Osteoblast (primary cell): ENCODE measurements at regions not wholly inside any gene's neighbourhood (a gene's known extent, or its start where the extent isn't known, plus 50 kb on each side); places are given as distances from the start of the nearest gene placed in this dataset.

Source experiments
- DNase-seq: peaks from one replicate; pipeline ENCODE4 v3.0.0; 2011; ENCODE audit warnings: low spot score, mixed read lengths; ENCODE audit not compliant: insufficient read length; ENCODE audit errors: missing footprints
- H2AFZ ChIP-seq: 2 replicates; pipeline ENCODE4 v1.6.0; 2011; ENCODE audit warnings: mild to moderate bottlenecking, low read length
- H3K27ac ChIP-seq: 2 replicates; pipeline ENCODE4 v1.5.1; 2011; ENCODE audit warnings: mild to moderate bottlenecking, low read depth, low read length, moderate library complexity
- H3K27me3 ChIP-seq: 2 replicates; pipeline ENCODE4 v1.6.0; 2012; ENCODE audit warnings: mild to moderate bottlenecking, control low read depth, inconsistent platforms, low read length, moderate library complexity; ENCODE audit not compliant: insufficient read depth
- H3K36me3 ChIP-seq: 2 replicates; pipeline ENCODE4 v1.5.1; 2011; ENCODE audit warnings: mild to moderate bottlenecking, low read length, control low read depth, moderate library complexity; ENCODE audit not compliant: insufficient read depth
- H3K4me1 ChIP-seq: 2 replicates; pipeline ENCODE4 v1.5.1; 2011; ENCODE audit warnings: mild to moderate bottlenecking, low read length, control low read depth, moderate library complexity; ENCODE audit not compliant: insufficient read depth
- H3K4me2 ChIP-seq: 2 replicates; pipeline ENCODE4 v1.6.0; 2011; ENCODE audit warnings: mild to moderate bottlenecking, low read length; ENCODE audit not compliant: insufficient read depth
- H3K4me3 ChIP-seq: fragments of 200-600 bp; sonication (generic); 3 replicates; pipeline ENCODE4 v1.5.1; 2012; ENCODE audit warnings: mild to moderate bottlenecking, low read length, inconsistent platforms; ENCODE audit not compliant: insufficient read depth
- H3K79me2 ChIP-seq: 2 replicates; pipeline ENCODE4 v1.6.0; 2012; ENCODE audit warnings: mild to moderate bottlenecking, low read length, control low read depth, inconsistent platforms; ENCODE audit not compliant: insufficient read depth
- H3K9me3 ChIP-seq: 2 replicates; pipeline ENCODE4 v1.5.1; 2011; ENCODE audit warnings: low read depth, low read length, control low read depth
- H4K20me1 ChIP-seq: 2 replicates; pipeline ENCODE4 v1.6.0; 2012; ENCODE audit warnings: mild to moderate bottlenecking, low read length, control low read depth; ENCODE audit not compliant: insufficient read depth
- TF ChIP-seq, protein P1 (sequence below): IDR thresholded peaks from 2 replicates; pipeline ENCODE4 v1.5.1; 2011; ENCODE audit warnings: mild to moderate bottlenecking, low read depth, low read length, moderate library complexity; ENCODE audit errors: extremely low read depth

DNA sequence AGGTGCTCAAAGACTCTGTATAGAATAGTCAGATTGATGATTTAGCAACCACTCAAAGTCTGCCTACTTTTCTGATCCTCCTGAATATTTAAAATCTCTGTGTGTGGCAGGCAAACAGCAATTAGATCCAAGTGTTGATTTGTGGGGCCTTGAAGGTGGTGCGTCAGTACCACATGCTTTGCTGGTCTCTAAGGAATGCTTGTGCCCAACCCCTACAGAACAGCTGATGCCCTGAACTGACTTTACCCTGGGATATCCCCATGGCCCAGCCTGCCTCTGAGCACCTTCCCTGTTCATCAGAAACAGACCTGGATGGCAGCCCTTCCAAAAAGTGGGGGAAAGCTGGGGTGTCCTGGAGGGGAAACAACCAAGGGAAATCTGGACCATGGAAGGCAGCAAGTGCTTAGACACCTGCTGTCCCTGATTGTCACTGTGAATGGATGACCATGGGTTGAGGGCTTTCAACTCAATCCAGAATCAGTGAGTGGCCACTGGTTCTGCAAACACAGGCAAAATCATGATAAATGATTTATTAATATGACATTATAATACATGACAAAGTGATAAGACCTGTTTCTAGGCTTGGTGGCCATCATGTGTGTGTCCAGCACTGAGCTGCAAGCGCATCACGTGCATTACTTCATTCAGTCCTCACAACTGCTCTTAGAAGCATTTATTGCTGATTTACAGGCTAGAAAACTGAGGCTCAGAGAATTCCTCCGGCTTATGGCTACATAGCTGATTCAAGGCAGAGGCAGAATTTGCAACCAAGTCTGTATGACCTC is 76.1 kb upstream of the TPM1 start:
- no peak overlapping the region for H3K27ac ChIP-seq

DNA sequence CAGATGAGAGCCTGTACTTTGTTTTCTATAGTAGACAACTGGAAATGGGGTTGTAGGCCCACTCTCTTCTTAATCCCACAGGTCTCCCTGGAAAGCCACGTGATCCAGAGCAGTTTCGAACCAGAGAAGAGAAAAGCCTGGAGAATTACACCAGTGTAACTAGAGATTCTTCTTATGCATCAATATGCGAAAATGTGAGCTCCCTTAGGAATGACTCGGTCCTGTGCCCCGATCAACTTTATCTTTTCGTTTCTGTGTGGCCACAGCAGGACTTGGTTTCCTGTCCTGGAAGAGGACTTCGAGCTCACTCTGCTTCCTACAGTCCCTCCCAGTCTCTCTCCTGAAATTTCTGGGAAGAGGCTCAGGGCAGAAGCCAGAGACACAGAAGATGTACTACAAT is 73.8 kb upstream of the TPM1 start:
- no peak overlapping the region for H3K4me2 ChIP-seq
- no peaks in the 10 kb centered on the region for H4K20me1 ChIP-seq
- no peak overlapping the region for H3K4me3 ChIP-seq
- no peaks in the 10 kb centered on the region for H3K79me2 ChIP-seq
- peaks cover 10% of the 10 kb centered on the region for H3K4me1 ChIP-seq
- no peaks in the 10 kb centered on the region for H3K36me3 ChIP-seq
- peak overlapping the region; percentile 63 for H2AFZ ChIP-seq
- no peaks in the 10 kb centered on the region for H3K9me3 ChIP-seq
- DNase-seq = no peak
- TF ChIP-seq, protein P1, sequence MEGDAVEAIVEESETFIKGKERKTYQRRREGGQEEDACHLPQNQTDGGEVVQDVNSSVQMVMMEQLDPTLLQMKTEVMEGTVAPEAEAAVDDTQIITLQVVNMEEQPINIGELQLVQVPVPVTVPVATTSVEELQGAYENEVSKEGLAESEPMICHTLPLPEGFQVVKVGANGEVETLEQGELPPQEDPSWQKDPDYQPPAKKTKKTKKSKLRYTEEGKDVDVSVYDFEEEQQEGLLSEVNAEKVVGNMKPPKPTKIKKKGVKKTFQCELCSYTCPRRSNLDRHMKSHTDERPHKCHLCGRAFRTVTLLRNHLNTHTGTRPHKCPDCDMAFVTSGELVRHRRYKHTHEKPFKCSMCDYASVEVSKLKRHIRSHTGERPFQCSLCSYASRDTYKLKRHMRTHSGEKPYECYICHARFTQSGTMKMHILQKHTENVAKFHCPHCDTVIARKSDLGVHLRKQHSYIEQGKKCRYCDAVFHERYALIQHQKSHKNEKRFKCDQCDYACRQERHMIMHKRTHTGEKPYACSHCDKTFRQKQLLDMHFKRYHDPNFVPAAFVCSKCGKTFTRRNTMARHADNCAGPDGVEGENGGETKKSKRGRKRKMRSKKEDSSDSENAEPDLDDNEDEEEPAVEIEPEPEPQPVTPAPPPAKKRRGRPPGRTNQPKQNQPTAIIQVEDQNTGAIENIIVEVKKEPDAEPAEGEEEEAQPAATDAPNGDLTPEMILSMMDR = no peak
- no peaks in the 10 kb centered on the region for H3K27me3 ChIP-seq
- no peak overlapping the region for H3K27ac ChIP-seq

More for the DNA sequence above, 76.1 kb upstream of the TPM1 start:
- Histone ChIP-seq H2AFZ (no peak overlapping the region), H3K4me2 (no peak overlapping the region), H3K79me2 (no peaks in the 10 kb centered on the region), H4K20me1 (no peaks in the 10 kb centered on the region), H3K9me3 (no peaks in the 10 kb centered on the region), H3K4me1 (no peaks in the 10 kb centered on the region), H3K4me3 (no peak overlapping the region), H3K36me3 (no peaks in the 10 kb centered on the region), H3K27me3 (no peaks in the 10 kb centered on the region)
- TF ChIP-seq, protein P1 = no peak
- no peak for DNase-seq

DNA sequence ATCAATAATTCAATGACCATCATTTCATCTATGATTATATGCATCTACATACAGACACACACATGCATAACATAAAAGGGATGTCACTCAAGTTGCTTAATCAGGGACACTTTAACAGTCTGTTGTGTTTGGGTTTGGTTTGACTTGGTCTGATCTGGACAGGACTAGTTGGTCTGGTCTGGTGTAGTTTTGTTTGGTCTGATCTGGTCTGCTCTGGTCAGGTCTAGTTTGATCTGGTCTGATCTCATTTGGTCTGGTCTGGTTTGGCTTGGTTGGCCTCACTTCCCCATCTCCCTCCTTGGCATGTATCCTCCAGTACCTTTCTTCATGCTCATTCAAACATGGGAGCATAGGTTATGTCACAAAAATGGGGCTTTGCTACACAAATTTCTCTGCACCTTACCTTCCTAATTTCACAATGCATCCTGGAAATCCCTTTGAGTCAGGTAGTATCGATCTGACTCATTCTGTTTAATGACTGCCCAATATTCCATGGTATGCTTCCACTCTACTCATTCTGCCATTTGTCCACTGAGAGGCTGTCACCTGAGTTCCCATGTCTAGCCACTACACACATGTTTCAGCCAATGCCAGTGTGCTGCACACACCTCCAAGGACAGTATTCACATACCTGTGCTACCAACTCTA is 73.0 kb upstream of the TPM1 start:
- TF ChIP-seq, protein P1 = no peak
- no peaks in the 10 kb centered on the region for H3K9me3 ChIP-seq
- H3K4me1 ChIP-seq = peaks cover 10% of the 10 kb centered on the region
- DNase-seq = peak; percentile 26
- no peaks in the 10 kb centered on the region for H3K36me3 ChIP-seq
- no peaks in the 10 kb centered on the region for H4K20me1 ChIP-seq
- H2AFZ ChIP-seq = no peak overlapping the region
- H3K4me2 ChIP-seq = no peak overlapping the region
- no peaks in the 10 kb centered on the region for H3K79me2 ChIP-seq
- no peak overlapping the region for H3K4me3 ChIP-seq
- H3K27me3 ChIP-seq = no peaks in the 10 kb centered on the region
- no peak overlapping the region for H3K27ac ChIP-seq

DNA sequence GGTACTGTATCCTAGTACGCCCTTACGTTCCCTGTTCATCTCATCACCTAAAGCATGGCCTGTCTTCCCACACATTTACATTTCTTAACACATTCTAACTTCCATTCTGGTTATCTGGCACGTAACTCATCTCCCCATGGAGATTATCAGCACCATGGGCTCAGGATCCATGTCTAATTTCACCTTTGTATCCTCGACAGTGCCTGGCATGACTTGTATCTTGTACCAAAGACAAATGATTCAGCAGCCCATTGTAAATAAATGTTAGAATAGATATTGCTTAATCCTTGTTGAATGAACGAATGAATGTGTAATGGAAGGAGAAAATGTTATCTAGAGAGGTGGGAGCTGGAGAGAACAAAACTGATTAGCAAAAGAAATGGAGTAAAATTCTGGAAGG is 69.7 kb upstream of the TPM1 start:
- no peaks in the 10 kb centered on the region for H3K9me3 ChIP-seq
- no peak overlapping the region for H3K27ac ChIP-seq
- no peak for DNase-seq
- H3K4me1 ChIP-seq = peaks cover 21% of the 10 kb centered on the region
- H3K36me3 ChIP-seq = no peaks in the 10 kb centered on the region
- H4K20me1 ChIP-seq = no peaks in the 10 kb centered on the region
- H3K4me3 ChIP-seq = no peak overlapping the region
- TF ChIP-seq, protein P1 = no peak
- peak overlapping the region; percentile 22 for H3K4me2 ChIP-seq
- H3K27me3 ChIP-seq = no peaks in the 10 kb centered on the region
- no peaks in the 10 kb centered on the region for H3K79me2 ChIP-seq
- no peak overlapping the region for H2AFZ ChIP-seq
